ENCODE measurements at regions not wholly inside any gene's neighbourhood (a gene's known extent, or its start where the extent isn't known, plus 50 kb on each side); places are given as distances from the start of the nearest gene placed in this dataset.

GRCh38 chr9:3088219-3088618 is 244.3 kb upstream of the PUM3 start:
- TF ChIP-seq CREB1 (IDR thresholded peaks at IDR 0.05; ENCODE audit: low read depth) = no peak
- TF ChIP-seq TAF1 (IDR thresholded peaks at IDR 0.05; ENCODE audit: low read depth) = no peak
- no peak for TF ChIP-seq EGR1 (IDR thresholded peaks at IDR 0.05)
- TF ChIP-seq EP300 (IDR thresholded peaks at IDR 0.05; ENCODE audit: borderline replicate concordance) = no peak
- no peak for TF ChIP-seq TEAD4 (IDR thresholded peaks at IDR 0.05)
- TF ChIP-seq CEBPB (IDR thresholded peaks at IDR 0.05) = no peak
- TF ChIP-seq RAD21 (IDR thresholded peaks at IDR 0.05; ENCODE audit: low read depth) = no peak
